GM18873 (cell line): ENCODE measurements at regions not wholly inside any gene's neighbourhood (a gene's known extent, or its start where the extent isn't known, plus 50 kb on each side); places are given as distances from the start of the nearest gene placed in this dataset.
A peak's percentile ranks its signal among the peaks of the same experiment; 100 is the strongest.

Source experiments
- ATAC-seq: cut with Tn5 transposase; IDR thresholded peaks from one replicate; pipeline ENCODE4 v1.9.1; 2021; ENCODE audit warnings: mild to moderate bottlenecking, moderate library complexity, moderate number of reproducible peaks; ENCODE audit not compliant: unreplicated experiment, low FRiP score

- ATAC-seq, result no peak
Measured at GRCh38 chr7:10703059-10703458, 270.6 kb upstream of the PHF14 start.

- no peak for ATAC-seq
Measured at GRCh38 chr7:10703981-10704380, 269.7 kb upstream of the PHF14 start.

GRCh38 chr7:10704653-10705052, 269.0 kb upstream of the PHF14 start:
- ATAC-seq, result no peak

- ATAC-seq, result peak; percentile 99
Measured at GRCh38 chr7:10706875-10707493, 266.7 kb upstream of the PHF14 start.

GRCh38 chr7:10707519-10707918, 266.2 kb upstream of the PHF14 start:
- peak; percentile 19 for ATAC-seq

GRCh38 chr7:10708447-10708846, 265.2 kb upstream of the PHF14 start:
- ATAC-seq, result no peak

GRCh38 chr7:10718768-10719167, 254.9 kb upstream of the PHF14 start:
- no peak for ATAC-seq

- ATAC-seq, result no peak
Measured at GRCh38 chr7:10720042-10720441, 253.6 kb upstream of the PHF14 start.

- no peak for ATAC-seq
Measured at GRCh38 chr7:10721289-10721688, 252.4 kb upstream of the PHF14 start.

GRCh38 chr7:10723832-10724231, 249.8 kb upstream of the PHF14 start:
- no peak for ATAC-seq

GRCh38 chr7:10724449-10724848, 249.2 kb upstream of the PHF14 start:
- ATAC-seq, result no peak

GRCh38 chr7:10727636-10728035, 246.0 kb upstream of the PHF14 start:
- ATAC-seq, result no peak

GRCh38 chr7:10731253-10731773, 242.4 kb upstream of the PHF14 start:
- no peak for ATAC-seq

- ATAC-seq, result no peak
Measured at GRCh38 chr7:10733747-10734146, 239.9 kb upstream of the PHF14 start.

- no peak for ATAC-seq
Measured at GRCh38 chr7:10734595-10734994, 239.1 kb upstream of the PHF14 start.

- no peak for ATAC-seq
Measured at GRCh38 chr7:10739401-10739800, 234.3 kb upstream of the PHF14 start.

GRCh38 chr7:10740805-10741204, 232.9 kb upstream of the PHF14 start:
- ATAC-seq, result no peak

GRCh38 chr7:10756981-10757380, 216.7 kb upstream of the PHF14 start:
- ATAC-seq, result no peak

- no peak for ATAC-seq
Measured at GRCh38 chr7:10759120-10759519, 214.6 kb upstream of the PHF14 start.

- ATAC-seq, result no peak
Measured at GRCh38 chr7:10767771-10768170, 205.9 kb upstream of the PHF14 start.

GRCh38 chr7:10770176-10770575, 203.5 kb upstream of the PHF14 start:
- ATAC-seq, result no peak

- ATAC-seq, result no peak
Measured at GRCh38 chr7:10773430-10773829, 200.2 kb upstream of the PHF14 start.
